GM18909 (cell line): ENCODE measurements at regions not wholly inside any gene's neighbourhood (a gene's known extent, or its start where the extent isn't known, plus 50 kb on each side); places are given as distances from the start of the nearest gene placed in this dataset.
"Not testable (repeated sequence)": the region's sequence is repeated elsewhere in the genome, so short reads cannot be mapped to it uniquely, and the experiment has no call there.

Experiments
- ATAC-seq: cut with Tn5 transposase; IDR thresholded peaks from one replicate; pipeline ENCODE4 v1.9.1; 2021; ENCODE audit warnings: mild to moderate bottlenecking; ENCODE audit not compliant: unreplicated experiment, poor library complexity

DNA sequence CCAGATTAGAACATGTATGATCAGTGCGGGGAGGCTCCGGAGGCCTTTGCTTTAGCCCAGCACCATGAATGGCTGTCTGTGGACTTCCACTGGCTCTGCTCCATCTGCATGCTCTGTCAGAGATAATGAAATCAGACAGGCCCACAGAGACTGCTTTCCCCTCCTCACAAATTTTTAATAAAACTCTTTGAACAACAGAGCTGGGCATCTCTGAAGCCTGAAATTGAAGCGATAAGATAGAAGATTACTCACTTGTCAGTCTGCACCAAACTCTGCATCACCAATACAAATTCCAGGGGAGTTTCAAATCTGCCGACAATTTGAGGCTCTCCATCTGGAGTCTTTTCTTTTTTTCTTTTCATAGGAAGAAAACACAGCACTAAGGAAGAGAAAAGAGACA is 110.0 kb downstream of the DYRK2 start:
- ATAC-seq = peak; percentile 31

DNA sequence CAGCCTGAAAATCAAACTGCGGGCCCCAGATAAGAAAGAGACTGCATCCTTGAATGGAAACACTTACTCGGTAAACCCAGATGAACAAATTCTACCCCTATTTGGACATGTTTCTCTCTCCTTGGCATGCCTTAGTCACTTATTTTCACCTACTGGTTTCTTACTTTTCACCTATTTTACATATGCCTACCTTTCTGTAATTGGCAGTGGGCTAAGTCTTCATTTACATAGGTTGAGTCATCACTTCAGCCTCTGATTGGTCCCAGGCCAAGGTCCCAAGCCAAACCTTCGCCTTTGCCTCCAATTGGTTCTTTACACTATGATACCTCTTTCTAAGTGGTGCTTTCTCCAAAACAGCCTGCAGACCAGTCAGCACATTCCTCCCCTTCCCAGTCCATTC is 111.3 kb downstream of the DYRK2 start:
- ATAC-seq = no peak

DNA sequence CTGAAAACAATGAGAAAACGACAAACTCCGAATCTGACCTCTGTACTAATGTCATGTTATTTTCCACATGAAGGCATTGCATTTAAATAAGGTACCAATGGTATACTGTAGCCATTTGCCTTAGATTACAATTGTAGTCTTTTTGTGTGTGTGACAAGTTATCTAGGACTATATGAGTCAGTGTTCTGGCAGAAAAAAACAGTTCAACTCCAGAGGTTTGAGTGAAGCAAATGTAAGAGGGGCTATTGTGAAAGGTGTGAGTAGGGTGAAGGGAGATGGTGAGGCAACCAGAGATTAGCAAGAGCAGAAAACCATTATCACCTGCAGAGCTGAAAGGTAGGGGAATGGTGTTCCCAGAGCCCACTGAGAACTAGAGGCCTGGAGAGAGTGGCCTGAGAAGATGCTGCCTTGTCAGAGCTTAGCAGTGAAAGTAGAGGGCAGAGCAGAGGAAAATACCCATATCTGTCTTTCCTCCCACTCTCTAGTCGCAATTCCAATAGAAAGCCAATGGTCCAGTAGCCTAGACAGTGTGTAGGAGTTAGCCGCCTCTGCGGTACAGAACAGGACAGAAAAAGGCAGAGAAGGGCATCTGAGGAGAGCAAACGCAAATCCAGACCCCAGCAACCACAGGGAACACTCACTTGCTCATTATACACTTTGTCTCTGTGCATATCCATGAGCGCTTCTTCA is 112.2 kb downstream of the DYRK2 start:
- ATAC-seq = no peak

DNA sequence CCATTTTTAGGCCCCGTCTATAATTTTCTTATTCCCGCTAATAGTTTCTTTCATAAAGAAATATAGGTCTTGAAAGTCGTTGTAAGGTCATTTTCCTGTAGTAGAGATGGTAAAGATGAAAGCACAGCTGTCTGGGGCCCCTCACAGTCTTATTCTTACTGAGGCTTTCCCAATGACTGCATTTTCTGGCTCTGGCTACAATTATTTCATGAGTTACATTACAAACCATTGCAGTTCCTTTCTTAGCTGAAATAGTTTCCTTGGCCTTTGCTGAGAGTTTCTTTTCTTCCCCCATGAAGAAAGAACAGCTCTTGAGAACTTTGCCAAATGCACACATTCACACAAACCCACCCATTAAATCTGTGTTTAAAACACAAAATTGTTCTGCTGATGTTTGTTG is 113.0 kb downstream of the DYRK2 start:
- no peak for ATAC-seq

DNA sequence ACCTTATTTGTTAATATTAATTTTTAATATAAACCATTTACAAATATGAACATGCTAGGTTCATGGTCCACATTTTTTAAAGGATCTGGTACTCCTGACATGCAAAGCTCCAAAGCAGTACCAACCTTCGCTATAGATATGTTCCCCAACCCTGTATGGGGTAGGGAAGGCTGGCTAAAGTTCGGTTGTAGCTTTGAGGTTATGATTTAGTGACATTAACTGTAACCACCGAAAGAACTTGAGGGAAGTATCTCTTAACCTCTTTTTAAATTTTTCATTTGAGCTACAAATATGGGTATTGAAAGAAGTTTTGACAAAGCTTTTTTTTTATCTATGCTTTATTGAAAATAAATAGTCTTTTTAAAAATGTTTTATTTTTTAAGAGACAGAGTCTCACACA is 115.5 kb downstream of the DYRK2 start:
- no peak for ATAC-seq

DNA sequence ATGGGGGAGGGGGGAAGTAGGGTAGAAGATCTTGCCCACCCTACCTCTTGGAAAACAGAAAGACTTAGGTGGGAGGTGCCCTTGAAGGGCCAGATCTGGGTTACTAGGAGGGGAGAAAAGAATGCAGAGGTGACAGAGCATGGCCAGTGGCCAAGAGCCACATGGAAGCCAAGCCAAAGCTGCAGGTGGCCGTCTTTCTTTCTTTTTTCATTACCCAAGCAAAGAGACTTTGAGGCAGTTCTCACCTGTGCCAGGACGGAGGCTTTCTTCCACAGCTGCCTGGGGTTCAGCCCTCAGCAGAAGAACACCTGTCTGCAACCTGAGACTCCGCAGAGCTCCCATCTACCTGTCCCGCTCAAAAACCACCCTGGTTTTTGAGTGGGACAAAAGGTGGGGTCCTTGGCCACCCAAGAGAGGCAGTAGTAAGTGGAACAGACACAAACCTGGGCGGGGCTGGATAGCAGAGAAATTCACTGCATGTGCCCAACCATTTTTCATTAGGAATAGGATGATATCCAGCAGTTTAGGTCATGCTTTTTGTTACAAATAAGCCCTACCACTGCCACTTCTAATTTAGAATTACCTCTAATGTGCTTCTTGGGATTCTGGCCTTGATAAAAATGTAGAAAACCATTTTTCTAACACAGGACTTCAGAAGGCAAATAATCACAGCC is 116.5 kb downstream of the DYRK2 start:
- ATAC-seq = no peak

DNA sequence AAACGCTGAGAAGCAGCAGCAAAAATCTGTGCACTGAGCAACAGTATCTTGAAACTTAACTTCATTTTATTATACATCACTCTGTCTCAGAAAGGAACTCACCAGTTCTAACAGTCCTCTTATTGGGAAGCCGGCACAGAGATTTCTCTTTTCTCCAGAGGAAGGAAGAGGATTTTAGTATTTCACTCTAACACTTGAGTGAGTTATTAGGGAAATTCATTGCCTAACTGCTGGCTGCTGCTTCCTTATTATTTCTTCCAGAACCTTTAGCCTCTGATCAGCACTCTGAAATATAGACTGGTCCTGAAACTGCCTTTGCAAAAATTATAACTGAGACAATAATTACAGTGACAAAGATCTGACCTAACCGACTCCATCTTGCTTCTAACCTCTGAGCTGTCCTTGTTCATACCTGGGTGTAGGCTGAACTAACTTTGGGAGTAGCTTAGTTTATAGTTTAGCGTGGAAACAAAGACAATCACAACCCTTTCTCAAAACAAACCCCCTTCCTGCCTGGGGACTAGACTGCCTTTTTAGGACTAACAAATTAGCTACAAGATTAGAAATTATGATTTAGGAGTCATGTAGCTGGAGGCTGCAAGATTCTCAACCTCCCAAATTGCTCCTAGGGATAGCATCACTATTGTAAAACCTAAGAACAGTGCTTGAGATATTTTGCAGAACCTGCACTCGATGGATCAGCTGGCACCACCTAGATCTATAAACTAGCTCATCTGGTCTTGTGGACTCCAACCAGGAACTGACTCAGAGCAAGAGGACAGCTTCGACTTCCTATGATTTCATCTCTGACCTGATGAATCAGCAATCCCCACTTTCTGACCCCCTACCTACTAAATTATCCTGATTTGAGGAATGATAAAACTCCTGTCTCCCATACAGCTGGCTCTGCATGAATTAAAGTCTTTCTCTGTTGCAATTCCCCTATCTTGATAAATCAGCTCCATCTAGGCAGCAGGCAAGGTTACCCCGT is 117.5 kb downstream of the DYRK2 start:
- ATAC-seq = no peak

- ATAC-seq = no peak
Measured at GRCh38 chr12:67772267-67773169, 124.0 kb downstream of the DYRK2 start.

DNA sequence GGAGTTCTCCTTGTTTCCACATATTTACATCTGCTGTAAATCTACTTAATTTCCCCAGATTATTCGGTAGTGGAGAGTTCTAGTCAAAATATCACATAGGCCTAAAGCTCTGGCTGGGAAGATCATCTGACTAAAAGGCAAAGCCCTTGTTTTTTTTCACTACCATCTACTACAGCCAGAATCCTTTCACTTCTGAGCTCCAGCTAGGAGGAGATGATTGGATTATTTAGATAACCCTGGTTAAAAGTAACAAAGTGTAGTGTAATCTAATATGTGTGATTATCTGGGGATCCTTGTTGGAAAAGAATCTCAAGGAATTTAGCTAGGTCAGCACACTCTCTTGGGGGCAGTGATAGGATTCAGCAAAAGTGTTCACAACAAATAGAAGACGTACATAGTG is 125.4 kb downstream of the DYRK2 start:
- no peak for ATAC-seq

DNA sequence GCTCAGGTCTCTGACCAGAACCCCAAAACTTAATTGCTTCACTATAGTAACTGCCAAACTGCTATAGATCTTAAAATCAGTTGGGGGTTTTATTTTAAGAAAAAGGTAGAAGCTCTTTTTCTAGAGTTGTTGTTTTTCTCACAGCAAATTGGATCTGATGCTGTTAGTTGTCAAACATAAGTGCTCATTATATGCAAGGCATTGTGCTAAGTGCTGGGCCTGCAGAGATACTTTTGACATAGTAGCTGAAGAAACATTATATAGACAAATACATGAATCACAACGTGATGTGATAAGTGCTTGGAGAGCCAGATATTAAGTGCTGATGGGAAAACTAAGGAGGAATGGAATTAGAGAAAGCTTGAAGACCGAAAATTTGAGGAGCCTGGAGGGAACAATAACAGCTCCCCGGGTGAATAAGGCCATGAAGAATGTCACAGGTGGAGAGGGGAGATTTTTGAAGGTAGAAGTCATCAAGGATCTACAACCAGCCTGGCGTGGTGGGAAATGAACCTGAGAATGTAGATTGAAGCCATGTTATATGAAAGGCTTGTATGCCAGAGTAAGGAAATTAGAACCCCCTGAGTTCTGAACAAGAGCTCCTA is 126.5 kb downstream of the DYRK2 start:
- ATAC-seq = no peak

DNA sequence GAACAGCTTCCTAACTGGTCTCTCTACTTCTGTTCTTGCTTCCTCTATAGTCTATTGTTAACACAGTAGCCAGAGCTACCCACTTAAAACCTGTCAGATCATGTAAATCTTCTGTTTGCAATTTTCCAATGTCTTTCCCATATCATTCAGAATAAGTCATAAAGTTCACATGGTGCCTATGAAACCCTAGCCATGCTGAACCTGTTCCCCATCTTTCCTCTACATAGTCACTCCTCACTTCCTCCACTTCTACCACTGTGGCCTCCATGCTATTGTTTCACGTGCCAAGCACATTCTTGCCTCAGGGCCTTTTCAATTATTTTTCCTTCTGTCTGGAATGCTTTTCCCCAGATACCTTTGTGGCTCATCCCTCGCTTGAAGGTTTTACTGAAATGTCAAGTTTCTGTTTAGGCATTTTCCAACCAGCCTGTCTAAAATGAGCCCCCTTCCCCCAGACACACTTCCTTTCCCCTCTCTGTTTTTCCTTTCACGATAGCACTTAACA is 132.1 kb downstream of the DYRK2 start:
- ATAC-seq = no peak

- no peak for ATAC-seq
Measured at GRCh38 chr12:67782573-67782972, 134.0 kb downstream of the DYRK2 start.

- no peak for ATAC-seq
Measured at GRCh38 chr12:67783393-67783792, 134.8 kb downstream of the DYRK2 start.

- ATAC-seq = no peak
Measured at GRCh38 chr12:67784831-67785230, 136.3 kb downstream of the DYRK2 start.

GRCh38 chr12:67786086-67786485 is 137.5 kb downstream of the DYRK2 start:
- ATAC-seq = no peak

- no peak for ATAC-seq
Measured at GRCh38 chr12:67788118-67788517, 139.6 kb downstream of the DYRK2 start.

DNA sequence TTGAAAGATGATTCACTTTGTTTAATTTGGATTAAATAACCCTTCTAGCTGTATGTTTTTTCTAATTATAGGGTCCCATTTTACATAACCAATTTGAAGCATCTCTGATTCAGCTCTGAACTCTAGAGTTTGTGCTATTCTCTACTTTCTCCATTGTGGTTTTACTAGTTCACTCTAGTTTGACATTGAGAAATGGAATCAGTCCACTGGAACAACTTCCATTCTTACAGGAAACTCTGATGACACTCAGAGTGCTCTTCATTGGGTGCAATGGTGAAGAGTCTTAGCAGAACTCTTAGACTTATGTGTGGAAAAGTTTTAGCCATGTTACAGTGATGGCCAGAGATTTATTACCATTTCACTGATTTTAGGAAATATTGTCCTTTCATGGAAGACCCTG is 140.7 kb downstream of the DYRK2 start:
- ATAC-seq = no peak

GRCh38 chr12:67790660-67791059 is 142.1 kb downstream of the DYRK2 start:
- no peak for ATAC-seq

DNA sequence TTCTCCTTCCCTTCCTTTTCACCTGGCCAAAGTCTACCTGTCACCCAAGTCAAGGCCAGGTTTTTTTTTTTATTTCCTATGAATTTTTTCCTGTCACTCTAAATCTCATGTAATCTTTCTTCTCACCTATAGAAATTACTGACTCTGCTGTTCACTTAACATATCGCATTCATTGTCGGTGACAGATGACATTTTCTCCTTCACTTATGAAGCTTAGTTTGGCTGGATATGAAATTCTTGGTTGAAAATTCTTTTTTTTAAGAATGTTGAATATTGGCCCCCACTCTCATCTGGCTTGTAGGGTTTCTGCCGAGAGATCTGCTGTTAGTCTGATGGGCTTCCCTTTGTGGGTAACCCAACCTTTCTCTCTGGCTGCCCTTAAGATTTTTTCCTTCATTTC is 142.8 kb downstream of the DYRK2 start:
- not testable (repeated sequence) for ATAC-seq
